ENCODE measurements at regions not wholly inside any gene's neighbourhood (a gene's known extent, or its start where the extent isn't known, plus 50 kb on each side); places are given as distances from the start of the nearest gene placed in this dataset.

- TF ChIP-seq BACH2 (CRISPR knock-in tag; IDR thresholded peaks at IDR 0.05; ENCODE audit: borderline replicate concordance) (no peak), ISL1 (CRISPR knock-in tag; IDR thresholded peaks at IDR 0.05) (no peak), OSR1 (CRISPR knock-in tag; IDR thresholded peaks at IDR 0.05) (no peak), RARB (CRISPR knock-in tag; IDR thresholded peaks at IDR 0.05) (no peak), PATZ1 (CRISPR knock-in tag; IDR thresholded peaks at IDR 0.05; ENCODE audit: borderline replicate concordance) (no peak), TOX (CRISPR knock-in tag; IDR thresholded peaks at IDR 0.05; ENCODE audit: borderline replicate concordance) (no peak), ZNF70 (CRISPR knock-in tag; IDR thresholded peaks at IDR 0.05) (no peak), ESRRG (CRISPR knock-in tag; IDR thresholded peaks at IDR 0.05) (no peak), TSHZ2 (CRISPR knock-in tag; IDR thresholded peaks at IDR 0.05) (no peak), CSRNP3 (CRISPR knock-in tag; IDR thresholded peaks at IDR 0.05) (no peak), ARNTL (CRISPR knock-in tag; IDR thresholded peaks at IDR 0.05; ENCODE audit: borderline replicate concordance, low read depth) (no peak)
- no peak for ATAC-seq
Measured at GRCh38 chr4:138501614-138502013, 259.5 kb upstream of the SLC7A11 start.

- TF ChIP-seq CSDC2 (CRISPR knock-in tag; IDR thresholded peaks at IDR 0.05) (no peak), ARNTL (CRISPR knock-in tag; IDR thresholded peaks at IDR 0.05; ENCODE audit: borderline replicate concordance, low read depth) (no peak), TSHZ2 (CRISPR knock-in tag; IDR thresholded peaks at IDR 0.05) (no peak), ZNF70 (CRISPR knock-in tag; IDR thresholded peaks at IDR 0.05) (no peak), TCF4 (CRISPR knock-in tag; IDR thresholded peaks at IDR 0.05; ENCODE audit: borderline replicate concordance) (no peak), ZFP30 (CRISPR knock-in tag; IDR thresholded peaks at IDR 0.05) (no peak), CSRNP3 (CRISPR knock-in tag; IDR thresholded peaks at IDR 0.05) (no peak), RARB (CRISPR knock-in tag; IDR thresholded peaks at IDR 0.05) (no peak), PATZ1 (CRISPR knock-in tag; IDR thresholded peaks at IDR 0.05; ENCODE audit: borderline replicate concordance) (no peak), ZNF8 (CRISPR knock-in tag; IDR thresholded peaks at IDR 0.05) (no peak), ESRRG (CRISPR knock-in tag; IDR thresholded peaks at IDR 0.05) (no peak), PPARA (CRISPR knock-in tag; IDR thresholded peaks at IDR 0.05; ENCODE audit: borderline replicate concordance) (no peak)
- no peak for ATAC-seq
Measured at GRCh38 chr4:138500869-138501268, 258.7 kb upstream of the SLC7A11 start.

GRCh38 chr4:138499627-138500026 is 257.5 kb upstream of the SLC7A11 start:
- no peak for ATAC-seq

More at GRCh38 chr4:138499627-138500026, 257.5 kb upstream of the SLC7A11 start:
- TF ChIP-seq ZC3H10 (CRISPR knock-in tag; IDR thresholded peaks at IDR 0.05) (no peak), ESRRG (CRISPR knock-in tag; IDR thresholded peaks at IDR 0.05) (no peak), SNAI2 (CRISPR knock-in tag; IDR thresholded peaks at IDR 0.05) (no peak)

Measured in SK-N-SH treated with all-trans-retinoic acid at 6 μM for 48 hours (cell line).